MCF 10A (cell line): ENCODE measurements at regions not wholly inside any gene's neighbourhood (a gene's known extent, or its start where the extent isn't known, plus 50 kb on each side); places are given as distances from the start of the nearest gene placed in this dataset.
A peak's percentile ranks its signal among the peaks of the same experiment; 100 is the strongest.

Experiments
- BruUV-seq: library from RNA; stranded (reverse); fragments of 400-500 nt; replicated peaks from 2 replicates; lab custom pipeline; 2021; lab: Mats Ljungman, UMichigan
- CTCF ChIA-PET: fragments of 300-600 bp; sonication (Branson Sonifier 250); formaldehyde crosslinking; extraction: SDS; loops from one replicate; lab custom pipeline; 2021; ENCODE audit warnings: antibody characterized with exemption, inconsistent platforms; lab: Yijun Ruan, JAX
- POLR2A ChIA-PET: fragments of 300-600, 350-650 bp; sonication (Branson Sonifier 250); formaldehyde crosslinking; extraction: SDS; loops from one replicate; lab custom pipeline; 2020; ENCODE audit warnings: antibody characterized with exemption, inconsistent platforms; lab: Yijun Ruan, JAX
- DNase-seq: peaks from one replicate; pipeline ENCODE4 v3.0.0-alpha.2; 2018; ENCODE audit not compliant: unreplicated experiment
- H3K27ac Mint-ChIP-seq: one replicate; pipeline ENCODE4 v1.8.0; 2022; ENCODE audit warnings: mild to moderate bottlenecking, low read depth, mixed read lengths; ENCODE audit not compliant: unreplicated experiment
- H3K27me3 Mint-ChIP-seq: one replicate; pipeline ENCODE4 v1.8.0; 2022; ENCODE audit warnings: mixed read lengths; ENCODE audit not compliant: insufficient read depth, unreplicated experiment
- H3K36me3 Mint-ChIP-seq: one replicate; pipeline ENCODE4 v1.8.0; 2022; ENCODE audit warnings: mild to moderate bottlenecking, moderate library complexity, mixed read lengths; ENCODE audit not compliant: insufficient read depth, unreplicated experiment
- H3K4me1 Mint-ChIP-seq: one replicate; pipeline ENCODE4 v1.8.0; 2022; ENCODE audit warnings: mixed read lengths; ENCODE audit not compliant: insufficient read depth, unreplicated experiment
- H3K4me3 Mint-ChIP-seq: one replicate; pipeline ENCODE4 v1.8.0; 2022; ENCODE audit warnings: mild to moderate bottlenecking, moderate library complexity, mixed read lengths; ENCODE audit not compliant: unreplicated experiment
- H3K9me3 Mint-ChIP-seq: one replicate; pipeline ENCODE4 v1.8.0; 2022; ENCODE audit warnings: mixed read lengths; ENCODE audit not compliant: unreplicated experiment
- CTCF ChIP-seq: fragments of 200-600 bp; IDR thresholded peaks from one replicate; pipeline ENCODE4 v1.8.0; 2022; ENCODE audit warnings: antibody characterized with exemption, mild to moderate bottlenecking; ENCODE audit not compliant: unreplicated experiment
- intact Hi-C: fragments of 100-400 bp; cut with micrococcal nuclease; formaldehyde crosslinking; loops from 2 replicates; pipeline ENCODE4 v1.14.1; 2022

GRCh38 chr1:228646717-228647522, 88.4 kb upstream of the RHOU start:
- Mint-ChIP-seq H3K27me3 (no peaks in the 10 kb centered on the region), H3K27ac (peak overlapping the region; percentile 33), H3K9me3 (no peaks in the 10 kb centered on the region), H3K4me3 (peak overlapping the region; percentile 75), H3K36me3 (peaks cover 9% of the 10 kb centered on the region), H3K4me1 (peaks cover 26% of the 10 kb centered on the region)
- TF ChIP-seq CTCF: peak; percentile 13
- CTCF ChIA-PET: no interaction called here
- peak; percentile 88 for DNase-seq
- BruUV-seq: TSS peak; percentile 87
- POLR2A ChIA-PET: interaction anchor here (0.6 to 1.0 kb wide), 11 partner anchors 12 to 696 kb away, joined by 3 to 8 read pairs (median 3); partner anchors contain the start of genes CCSAP, IBA57 and RNF187
- intact Hi-C loops: no loop called here

- H3K4me1 Mint-ChIP-seq: peaks cover 26% of the 10 kb centered on the region
- H3K9me3 Mint-ChIP-seq: no peaks in the 10 kb centered on the region
- DNase-seq: peak; percentile 97
- intact Hi-C loops: no loop called here
- TF ChIP-seq CTCF: no peak
- ChIA-PET POLR2A (interaction anchor here (0.6 to 1.6 kb wide), 23 partner anchors 9 to 861 kb away, joined by 3 to 8 read pairs (median 4); partner anchors contain the start of genes CCSAP, IBA57, NUP133 and RNF187), CTCF (interaction anchor here (1.0 kb wide), 2 partner anchors 8 to 631 kb away, joined by 3 to 4 read pairs; no protein-coding TSS in a partner anchor)
- TSS peak; percentile 67 for BruUV-seq
- no peaks in the 10 kb centered on the region for H3K27me3 Mint-ChIP-seq
- peak overlapping the region; percentile 75 for H3K4me3 Mint-ChIP-seq
- peak overlapping the region; percentile 33 for H3K27ac Mint-ChIP-seq
- peaks cover 14% of the 10 kb centered on the region for H3K36me3 Mint-ChIP-seq
Measured at GRCh38 chr1:228647523-228648444, 87.5 kb upstream of the RHOU start.

GRCh38 chr1:228648647-228649383, 86.5 kb upstream of the RHOU start:
- no TSS peak for BruUV-seq
- TF ChIP-seq CTCF: no peak
- intact Hi-C loops: no loop called here
- Mint-ChIP-seq H3K27ac (peak overlapping the region; percentile 33), H3K27me3 (no peaks in the 10 kb centered on the region), H3K9me3 (no peaks in the 10 kb centered on the region), H3K4me3 (peak overlapping the region; percentile 75), H3K4me1 (peaks cover 26% of the 10 kb centered on the region), H3K36me3 (peaks cover 14% of the 10 kb centered on the region)
- CTCF ChIA-PET: interaction anchor here (1.0 to 3.6 kb wide), 3 partner anchors 7 to 630 kb away, joined by 3 to 40 read pairs (median 4); no protein-coding TSS in a partner anchor
- DNase-seq: peak; percentile 29
- POLR2A ChIA-PET: interaction anchor here (0.7 to 1.6 kb wide), 14 partner anchors 8 to 860 kb away, joined by 3 to 7 read pairs (median 4); partner anchors contain the start of gene NUP133
